CD14-positive monocyte (primary cell): ENCODE measurements at regions not wholly inside any gene's neighbourhood (a gene's known extent, or its start where the extent isn't known, plus 50 kb on each side); places are given as distances from the start of the nearest gene placed in this dataset.

Experiments
- DNase-seq, 3 donors: peaks; one replicate each; pipeline ENCODE4 v3.0.0-alpha.2; 2011 to 2022
- H2AFZ ChIP-seq: 2 replicates; pipeline ENCODE4 v1.6.0; 2012; ENCODE audit warnings: mild to moderate bottlenecking, low read depth, low read length, inconsistent platforms; ENCODE audit not compliant: insufficient read depth, poor library complexity, severe bottlenecking
- H3K27ac ChIP-seq, 2 donors: 1 replicate in 1 of 2; 2 replicates in 1 of 2; pipeline ENCODE4 v1.5.1; 2012 to 2013; ENCODE audit warnings: low read length in 2 of 2, control low read depth in 1 of 2, inconsistent platforms in 1 of 2, low read depth in 1 of 2, mild to moderate bottlenecking in 1 of 2
- H3K27me3 ChIP-seq, 2 donors: one replicate each; pipeline versions ENCODE4 v1.6.0 to v1.6.1; 2011 to 2013; ENCODE audit warnings: low read length in 2 of 2; ENCODE audit not compliant: control insufficient read depth in 2 of 2, insufficient read depth in 2 of 2
- H3K36me3 ChIP-seq, 2 donors: replicated peaks in 1 of 2; 1 replicate in 1 of 2; 2 replicates in 1 of 2; pipeline versions ENCODE4 v1.5.1 to v1.6.1; 2012 to 2013; ENCODE audit warnings: low read length in 2 of 2, control low read depth in 1 of 2, inconsistent platforms in 1 of 2, mild to moderate bottlenecking in 1 of 2; ENCODE audit not compliant: insufficient read depth in 2 of 2, control insufficient read depth in 1 of 2
- H3K4me1 ChIP-seq, 2 donors: 1 replicate in 1 of 2; 2 replicates in 1 of 2; pipeline versions ENCODE4 v1.5.1 to v1.6.1; 2012 to 2013; ENCODE audit warnings: low read length in 2 of 2, control low read depth in 1 of 2, inconsistent platforms in 1 of 2, mild to moderate bottlenecking in 1 of 2, moderate library complexity in 1 of 2; ENCODE audit not compliant: insufficient read depth in 2 of 2, control insufficient read depth in 1 of 2
- H3K4me2 ChIP-seq: replicated peaks from 2 replicates; pipeline ENCODE3; 2012; ENCODE audit warnings: low read length, moderate library complexity, mild to moderate bottlenecking; ENCODE audit not compliant: poor library complexity, severe bottlenecking; ENCODE audit errors: extremely low read depth
- H3K4me3 ChIP-seq, 3 experiments: fragments of 200-600 bp in 1 of 3; sonication (generic) in 1 of 3; replicated peaks in 1 of 3; 1 replicate in 2 of 3; 2 replicates in 1 of 3; pipeline ENCODE4 v1.5.1; 2011 to 2013; ENCODE audit warnings: low read length in 3 of 3, mild to moderate bottlenecking in 3 of 3, control low read depth in 2 of 3, low read depth in 2 of 3, inconsistent platforms in 1 of 3, moderate library complexity in 1 of 3
- H3K79me2 ChIP-seq: 2 replicates; pipeline ENCODE4 v1.6.0; 2012; ENCODE audit warnings: mild to moderate bottlenecking, control low read depth, inconsistent platforms, low read length, moderate library complexity; ENCODE audit not compliant: insufficient read depth
- H3K9ac ChIP-seq: 2 replicates; pipeline ENCODE4 v1.6.0; 2017; ENCODE audit warnings: low read length, mild to moderate bottlenecking; ENCODE audit not compliant: insufficient read depth, poor library complexity, severe bottlenecking
- H3K9me3 ChIP-seq, 2 donors: replicated peaks in 1 of 2; 1 replicate in 1 of 2; 2 replicates in 1 of 2; pipeline versions ENCODE4 v1.5.1 to v1.6.1; 2012 to 2013; ENCODE audit warnings: low read length in 2 of 2, control low read depth in 1 of 2; ENCODE audit not compliant: control insufficient read depth in 1 of 2, insufficient read depth in 1 of 2
- H4K20me1 ChIP-seq: 2 replicates; pipeline ENCODE4 v1.6.0; 2012; ENCODE audit warnings: mild to moderate bottlenecking, low read length, control low read depth, moderate library complexity; ENCODE audit not compliant: insufficient read depth
- H3K27ac Mint-ChIP-seq, 7 donors: one replicate each; pipeline ENCODE4 v1.8.0; 2020; ENCODE audit warnings: mild to moderate bottlenecking in 7 of 7, mixed read lengths in 7 of 7, moderate library complexity in 6 of 7, inconsistent platforms in 2 of 7
- H3K27me3 Mint-ChIP-seq, 3 donors: one replicate each; pipeline ENCODE4 v1.8.0; 2021 to 2022; ENCODE audit warnings: low read depth in 3 of 3, mild to moderate bottlenecking in 3 of 3, mixed read lengths in 3 of 3, moderate library complexity in 3 of 3, inconsistent platforms in 1 of 3
- H3K36me3 Mint-ChIP-seq, 2 donors: one replicate each; pipeline ENCODE4 v1.8.0; 2020; ENCODE audit warnings: mixed read lengths in 2 of 2, inconsistent platforms in 1 of 2, mild to moderate bottlenecking in 1 of 2
- H3K4me1 Mint-ChIP-seq: one replicate; pipeline ENCODE4 v1.8.0; 2020; ENCODE audit warnings: mild to moderate bottlenecking, mixed read lengths
- H3K4me3 Mint-ChIP-seq, 2 donors: one replicate each; pipeline ENCODE4 v1.8.0; 2020; ENCODE audit warnings: mild to moderate bottlenecking in 2 of 2, mixed read lengths in 2 of 2, moderate library complexity in 1 of 2
- H3K9me3 Mint-ChIP-seq, 7 donors: one replicate each; pipeline ENCODE4 v1.8.0; 2020 to 2022; ENCODE audit warnings: mixed read lengths in 7 of 7, mild to moderate bottlenecking in 6 of 7, moderate library complexity in 6 of 7, inconsistent platforms in 2 of 7
- WGBS: methylation state at CpG from one replicate; pipeline ENCODE4 v1.1.5; 2013; ENCODE audit warnings: missing lambda C conversion rate; ENCODE audit not compliant: insufficient coverage; 5-methylcytosine and 5-hydroxymethylcytosine counted together
- intact Hi-C, 2 donors: fragments of 100-400 bp; cut with micrococcal nuclease; formaldehyde crosslinking; loops; one replicate each; pipeline versions ENCODE4 v1.15.0 to v1.15.1; 2023
- TF ChIP-seq, protein P1 (sequence below): fragments of 200-600 bp; IDR thresholded peaks from one replicate; pipeline ENCODE4 v1.8.0; 2022; ENCODE audit warnings: antibody characterized with exemption, mild to moderate bottlenecking

DNA sequence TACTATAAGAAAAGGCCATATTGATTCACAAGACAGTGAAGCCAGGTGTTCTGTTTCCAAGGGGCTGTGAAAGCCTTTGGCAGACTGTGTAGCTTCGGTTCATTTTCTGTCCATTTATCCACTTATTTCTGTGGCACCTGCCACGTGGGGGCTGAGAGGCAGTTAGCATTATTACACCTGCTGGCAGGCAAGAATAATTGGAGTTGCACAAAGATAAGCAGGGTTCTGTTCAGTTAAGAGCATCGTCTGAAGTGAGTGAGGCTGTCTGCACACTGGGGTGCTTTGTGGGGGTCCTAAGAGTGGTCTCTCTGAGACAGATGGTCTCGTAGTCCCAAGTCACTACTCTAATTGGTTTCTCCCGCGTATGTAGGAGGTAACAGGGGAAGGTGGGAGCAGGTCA, 60.6 kb upstream of the CCN6 start:
- Histone ChIP-seq H3K27ac (peak overlapping the region in 1 of 2 donors; percentile 63), H2AFZ (no peak overlapping the region), H3K9ac (no peak overlapping the region), H3K27me3 (no peaks in the 10 kb centered on the region), H3K4me2 (peak overlapping the region; percentile 25), H3K4me3 (no peak overlapping the region), H3K9me3 (no peaks in the 10 kb centered on the region), H3K79me2 (no peaks in the 10 kb centered on the region), H4K20me1 (no peaks in the 10 kb centered on the region), H3K36me3 (no peaks in the 10 kb centered on the region), H3K4me1 (peaks cover 21 to 29% of the 10 kb centered on the region in 2 donors)
- no peak for DNase-seq
- no peak overlapping the region for H3K4me3 Mint-ChIP-seq
- no peaks in the 10 kb centered on the region for H3K36me3 Mint-ChIP-seq
- WGBS, result 85% methylated on average over 5 of the region's 6 CpGs
- intact Hi-C loops, result loop anchor here (5.0 to 10.0 kb wide), 2 partner anchors 49 to 76 kb away; no protein-coding TSS in a partner anchor
- peaks cover 0 to 2% (median 2%) of the 10 kb centered on the region in 3 donors for H3K27me3 Mint-ChIP-seq
- H3K4me1 Mint-ChIP-seq, result peaks cover 39% of the 10 kb centered on the region
- TF ChIP-seq, protein P1, sequence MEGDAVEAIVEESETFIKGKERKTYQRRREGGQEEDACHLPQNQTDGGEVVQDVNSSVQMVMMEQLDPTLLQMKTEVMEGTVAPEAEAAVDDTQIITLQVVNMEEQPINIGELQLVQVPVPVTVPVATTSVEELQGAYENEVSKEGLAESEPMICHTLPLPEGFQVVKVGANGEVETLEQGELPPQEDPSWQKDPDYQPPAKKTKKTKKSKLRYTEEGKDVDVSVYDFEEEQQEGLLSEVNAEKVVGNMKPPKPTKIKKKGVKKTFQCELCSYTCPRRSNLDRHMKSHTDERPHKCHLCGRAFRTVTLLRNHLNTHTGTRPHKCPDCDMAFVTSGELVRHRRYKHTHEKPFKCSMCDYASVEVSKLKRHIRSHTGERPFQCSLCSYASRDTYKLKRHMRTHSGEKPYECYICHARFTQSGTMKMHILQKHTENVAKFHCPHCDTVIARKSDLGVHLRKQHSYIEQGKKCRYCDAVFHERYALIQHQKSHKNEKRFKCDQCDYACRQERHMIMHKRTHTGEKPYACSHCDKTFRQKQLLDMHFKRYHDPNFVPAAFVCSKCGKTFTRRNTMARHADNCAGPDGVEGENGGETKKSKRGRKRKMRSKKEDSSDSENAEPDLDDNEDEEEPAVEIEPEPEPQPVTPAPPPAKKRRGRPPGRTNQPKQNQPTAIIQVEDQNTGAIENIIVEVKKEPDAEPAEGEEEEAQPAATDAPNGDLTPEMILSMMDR, result no peak
- no peaks in the 10 kb centered on the region for H3K9me3 Mint-ChIP-seq
- H3K27ac Mint-ChIP-seq, result peak overlapping the region in 6 of 7 donors; percentile 19 to 83 (median 69)

DNA sequence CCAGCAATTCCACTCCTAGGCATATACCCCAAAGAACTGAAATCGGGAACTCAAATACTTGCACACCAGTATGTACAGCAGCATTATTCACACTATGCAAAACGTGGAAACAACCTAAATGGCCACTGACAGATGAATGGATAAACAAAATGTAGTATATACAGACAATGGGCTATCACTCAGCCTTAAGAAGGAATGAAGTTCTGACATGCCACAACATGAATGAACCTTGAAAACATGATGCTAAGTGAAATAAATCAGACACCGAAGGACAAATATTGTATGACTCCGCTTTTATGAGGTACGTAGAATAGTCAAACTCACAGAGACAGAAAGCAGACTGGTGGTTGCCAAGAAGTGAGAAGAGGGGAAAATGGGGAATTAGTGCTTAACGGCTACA, 59.1 kb upstream of the CCN6 start:
- WGBS, result 98% methylated on average over 3 of the region's 6 CpGs
- no peaks in the 10 kb centered on the region for H3K27me3 ChIP-seq
- no peaks in the 10 kb centered on the region for H3K79me2 ChIP-seq
- peaks cover 34% of the 10 kb centered on the region for H3K4me1 Mint-ChIP-seq
- intact Hi-C loops, result loop anchor here (5.0 to 10.0 kb wide), 4 partner anchors 50 to 122 kb away; partner anchors contain the start of gene FYN (in 2 of the 2)
- H3K4me3 ChIP-seq, result no peak overlapping the region
- H3K9me3 ChIP-seq, result no peaks in the 10 kb centered on the region
- H3K9me3 Mint-ChIP-seq, result no peaks in the 10 kb centered on the region
- H3K36me3 ChIP-seq, result no peaks in the 10 kb centered on the region
- no peaks in the 10 kb centered on the region for H3K36me3 Mint-ChIP-seq
- peaks cover 21 to 29% of the 10 kb centered on the region in 2 donors for H3K4me1 ChIP-seq
- no peak overlapping the region for H3K9ac ChIP-seq
- no peak overlapping the region for H2AFZ ChIP-seq
- no peak overlapping the region for H3K4me3 Mint-ChIP-seq
- no peak overlapping the region for H3K27ac ChIP-seq
- H3K4me2 ChIP-seq, result no peak overlapping the region
- TF ChIP-seq, protein P1, result no peak
- peaks cover 0 to 2% (median 2%) of the 10 kb centered on the region in 3 donors for H3K27me3 Mint-ChIP-seq
- no peak for DNase-seq
- no peaks in the 10 kb centered on the region for H4K20me1 ChIP-seq
- no peak overlapping the region for H3K27ac Mint-ChIP-seq
